GM12891 (cell line): ENCODE measurements at regions not wholly inside any gene's neighbourhood (a gene's known extent, or its start where the extent isn't known, plus 50 kb on each side); places are given as distances from the start of the nearest gene placed in this dataset.

Experiments used
- POLR2A ChIP-seq: IDR thresholded peaks from 2 replicates; pipeline ENCODE4 v1.6.1; 2011; ENCODE audit warnings: low read depth, low read length, control low read depth
- POLR2AphosphoS5 ChIP-seq: IDR thresholded peaks from 2 replicates; pipeline ENCODE4 v1.6.1; 2011; ENCODE audit warnings: low read depth, low read length, control low read depth
- POU2F2 ChIP-seq: IDR thresholded peaks from 2 replicates; pipeline ENCODE4 v1.6.1; 2011; ENCODE audit warnings: low read depth, mild to moderate bottlenecking, control low read depth, low read length, moderate library complexity
- SPI1 ChIP-seq: IDR thresholded peaks from 2 replicates; pipeline ENCODE4 v1.6.1; 2011; ENCODE audit warnings: low read depth, low read length, control low read depth
- TAF1 ChIP-seq: IDR thresholded peaks from 2 replicates; pipeline ENCODE4 v1.6.1; 2011; ENCODE audit warnings: low read depth, low read length, control low read depth

GRCh38 chr5:8560776-8561175 lies 691.8 kb downstream of the MTRR start:
- TF ChIP-seq POLR2A, result no peak
- TF ChIP-seq POLR2AphosphoS5, result no peak
- TF ChIP-seq SPI1, result no peak
- no peak for TF ChIP-seq TAF1
- TF ChIP-seq POU2F2, result no peak
